ENCODE measurements at regions not wholly inside any gene's neighbourhood (a gene's known extent, or its start where the extent isn't known, plus 50 kb on each side); places are given as distances from the start of the nearest gene placed in this dataset.
"Not testable (repeated sequence)": the region's sequence is repeated elsewhere in the genome, so short reads cannot be mapped to it uniquely, and the experiment has no call there.

DNA sequence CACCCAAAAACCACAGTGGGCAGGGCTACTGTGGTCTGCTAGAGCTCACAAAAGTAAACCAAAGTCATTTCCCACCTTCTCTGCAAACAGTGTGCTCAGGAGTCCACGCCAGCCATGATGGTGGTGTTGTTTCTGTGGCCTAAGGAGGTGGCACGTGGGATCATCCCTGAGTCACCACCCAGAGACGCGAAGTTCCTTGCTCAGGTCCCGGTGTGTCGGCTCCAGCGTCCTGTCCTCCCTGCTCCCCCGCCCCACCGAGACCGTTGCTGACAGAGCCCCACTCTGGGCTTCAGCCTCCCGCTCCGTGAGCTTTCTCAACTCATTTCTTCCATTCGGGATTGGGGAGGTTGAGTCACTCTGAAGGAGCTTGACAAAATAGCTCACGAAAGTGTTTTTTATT lies 118.7 kb downstream of the NPTX2 start:
- TF ChIP-seq EZH2phosphoT487 (IDR thresholded peaks at IDR 0.05; ENCODE audit: low read depth), result no peak
- TF ChIP-seq CTCF (IDR thresholded peaks at IDR 0.05; ENCODE audit: low read depth, low read length), result no peak
- Histone ChIP-seq H3K9me3 (ENCODE audit: insufficient read depth, low read length) (no peaks in the 10 kb centered on the region), H3K27me3 (ENCODE audit: low read depth, low read length) (no peaks in the 10 kb centered on the region), H3K4me3 (ENCODE audit: low read length) (no peak overlapping the region), H3K27ac (ENCODE audit: low read length) (no peak overlapping the region), H2AFZ (ENCODE audit: low read depth, low read length) (no peak overlapping the region), H3K36me3 (replicated peaks; ENCODE audit: low read depth, low read length) (no peaks in the 10 kb centered on the region), H3K79me2 (ENCODE audit: low read length) (no peaks in the 10 kb centered on the region), H3K4me1 (ENCODE audit: low read length) (no peaks in the 10 kb centered on the region), H3K4me2 (ENCODE audit: low read length) (no peak overlapping the region), H4K20me1 (ENCODE audit: insufficient read depth, low read length) (no peaks in the 10 kb centered on the region), H3K9ac (ENCODE audit: low read length) (no peak overlapping the region)

GRCh38 chr7:98736461-98736860 lies 119.4 kb downstream of the NPTX2 start:
- H4K20me1 ChIP-seq (ENCODE audit: insufficient read depth, low read length); H3K36me3 ChIP-seq (replicated peaks; ENCODE audit: low read depth, low read length); H3K4me2 ChIP-seq (ENCODE audit: low read length); H3K4me3 ChIP-seq (ENCODE audit: low read length); H2AFZ ChIP-seq (ENCODE audit: low read depth, low read length); H3K4me1 ChIP-seq (ENCODE audit: low read length); H3K27me3 ChIP-seq (ENCODE audit: low read depth, low read length); H3K27ac ChIP-seq (ENCODE audit: low read length); H3K9me3 ChIP-seq (ENCODE audit: insufficient read depth, low read length); H3K9ac ChIP-seq (ENCODE audit: low read length); H3K79me2 ChIP-seq (ENCODE audit: low read length): not testable (repeated sequence)

- no peaks in the 10 kb centered on the region for H3K36me3 ChIP-seq (replicated peaks; ENCODE audit: low read depth, low read length)
Observed at GRCh38 chr7:98737176-98737575, 120.1 kb downstream of the NPTX2 start.

GRCh38 chr7:98740643-98741042 lies 123.6 kb downstream of the NPTX2 start:
- TF ChIP-seq CTCF (IDR thresholded peaks at IDR 0.05; ENCODE audit: low read depth, low read length) (no peak), EZH2phosphoT487 (IDR thresholded peaks at IDR 0.05; ENCODE audit: low read depth) (no peak)
- Histone ChIP-seq H3K27me3 (ENCODE audit: low read depth, low read length) (peaks cover 8% of the 10 kb centered on the region), H3K79me2 (ENCODE audit: low read length) (no peaks in the 10 kb centered on the region), H3K27ac (ENCODE audit: low read length) (no peak overlapping the region), H3K9me3 (ENCODE audit: insufficient read depth, low read length) (no peaks in the 10 kb centered on the region), H2AFZ (ENCODE audit: low read depth, low read length) (no peak overlapping the region), H3K4me1 (ENCODE audit: low read length) (no peaks in the 10 kb centered on the region), H3K36me3 (replicated peaks; ENCODE audit: low read depth, low read length) (no peaks in the 10 kb centered on the region), H3K9ac (ENCODE audit: low read length) (no peak overlapping the region), H3K4me2 (ENCODE audit: low read length) (no peak overlapping the region), H3K4me3 (ENCODE audit: low read length) (no peak overlapping the region), H4K20me1 (ENCODE audit: insufficient read depth, low read length) (no peaks in the 10 kb centered on the region)

More at GRCh38 chr7:98737176-98737575, 120.1 kb downstream of the NPTX2 start:
- Histone ChIP-seq H3K27ac (ENCODE audit: low read length) (no peak overlapping the region), H3K27me3 (ENCODE audit: low read depth, low read length) (no peaks in the 10 kb centered on the region; the same call in 1 of the 2 replicates), H3K9me3 (ENCODE audit: insufficient read depth, low read length) (no peaks in the 10 kb centered on the region), H3K4me2 (ENCODE audit: low read length) (no peak overlapping the region), H2AFZ (ENCODE audit: low read depth, low read length) (no peak overlapping the region), H3K9ac (ENCODE audit: low read length) (no peak overlapping the region), H3K4me3 (ENCODE audit: low read length) (no peak overlapping the region), H4K20me1 (ENCODE audit: insufficient read depth, low read length) (no peaks in the 10 kb centered on the region), H3K79me2 (ENCODE audit: low read length) (no peaks in the 10 kb centered on the region), H3K4me1 (ENCODE audit: low read length) (no peaks in the 10 kb centered on the region)
- TF ChIP-seq CTCF (IDR thresholded peaks at IDR 0.05; ENCODE audit: low read depth, low read length) (no peak), EZH2phosphoT487 (IDR thresholded peaks at IDR 0.05; ENCODE audit: low read depth) (no peak)
